ENCODE measurements at regions not wholly inside any gene's neighbourhood (a gene's known extent, or its start where the extent isn't known, plus 50 kb on each side); places are given as distances from the start of the nearest gene placed in this dataset.

- no peak overlapping the region for H3K27ac ChIP-seq (ENCODE audit: low read length in 2 of 2)
- ChIA-PET POLR2A (no interaction called here), CTCF (no interaction called here)
- Mint-ChIP-seq H3K4me3 (no peak overlapping the region), H3K9me3 (ENCODE audit: insufficient read depth) (no peaks in the 10 kb centered on the region), H3K4me1 (no peaks in the 10 kb centered on the region), H3K27me3 (peaks cover 26% of the 10 kb centered on the region), H3K27ac (no peak overlapping the region)
- no peaks in the 10 kb centered on the region for H3K9me3 ChIP-seq (ENCODE audit: control extremely low read depth in 1 of 3, control insufficient read depth in 2 of 3, insufficient read depth in 1 of 3, low read length in 2 of 3)
- intact Hi-C loops (cut with micrococcal nuclease): no loop called here
- H3K36me3 ChIP-seq (replicated peaks in 1 of 2; ENCODE audit: control extremely low read depth in 1 of 2, control insufficient read depth in 1 of 2, extremely low read depth in 1 of 2, insufficient read depth in 2 of 2, low read length in 1 of 2): no peaks in the 10 kb centered on the region
- H3K27me3 ChIP-seq (replicated peaks in 1 of 4; ENCODE audit: control extremely low read depth in 1 of 4, control insufficient read depth in 3 of 4, insufficient read depth in 4 of 4, low read length in 3 of 4): peaks cover 0 to 3% (median 1%) of the 10 kb centered on the region in 4 experiments
- H2AFZ ChIP-seq (ENCODE audit: insufficient read depth, low read depth, low read length, poor library complexity, severe bottlenecking): no peak overlapping the region
- no peak overlapping the region for H3K4me2 ChIP-seq (replicated peaks; ENCODE audit: low read depth, low read length, poor library complexity, severe bottlenecking)
- DNase-seq (no peak), ATAC-seq (ENCODE audit: low read depth) (no peak)
- no peaks in the 10 kb centered on the region for H3K4me1 ChIP-seq (ENCODE audit: control insufficient read depth in 2 of 2, insufficient read depth in 2 of 2, low read length in 2 of 2)
- TF ChIP-seq EZH2 (IDR thresholded peaks at IDR 0.05; ENCODE audit: borderline replicate concordance, insufficient read depth, low read depth, low read length, poor library complexity, severe bottlenecking): no peak
- no peak for TF ChIP-seq CTCF (IDR thresholded peaks at IDR 0.05)
- no peaks in the 10 kb centered on the region for H4K20me1 ChIP-seq (ENCODE audit: control insufficient read depth, insufficient read depth, low read length, poor library complexity, severe bottlenecking)
- no peak overlapping the region for H3K4me3 ChIP-seq (ENCODE audit: control extremely low read depth in 1 of 5, extremely low read depth in 1 of 5, insufficient read depth in 1 of 5, low read depth in 2 of 5, low read length in 4 of 5)
- WGBS (ENCODE audit: insufficient coverage): 94% methylated on average over 2 of the region's 5 CpGs
- no peak overlapping the region for H3K9ac ChIP-seq (ENCODE audit: low read length)
- no peaks in the 10 kb centered on the region for H3K79me2 ChIP-seq (ENCODE audit: control insufficient read depth, insufficient read depth, low read length)
These were observed 74.8 kb upstream of the SNRPB2 start for GRCh38 chr20:16654858-16655535.

GRCh38 chr20:16653266-16653665 lies 76.6 kb upstream of the SNRPB2 start:
- H3K27ac ChIP-seq (ENCODE audit: low read length in 2 of 2): no peak overlapping the region
- no peak overlapping the region for H3K4me3 ChIP-seq (ENCODE audit: control extremely low read depth in 1 of 5, extremely low read depth in 1 of 5, insufficient read depth in 1 of 5, low read depth in 2 of 5, low read length in 4 of 5)
- Mint-ChIP-seq H3K27ac (no peak overlapping the region), H3K4me3 (no peak overlapping the region), H3K4me1 (no peaks in the 10 kb centered on the region), H3K9me3 (ENCODE audit: insufficient read depth) (no peaks in the 10 kb centered on the region), H3K27me3 (peaks cover 24% of the 10 kb centered on the region)
- no peak for TF ChIP-seq EZH2 (IDR thresholded peaks at IDR 0.05; ENCODE audit: borderline replicate concordance, insufficient read depth, low read depth, low read length, poor library complexity, severe bottlenecking)
- no peak for TF ChIP-seq CTCF (IDR thresholded peaks at IDR 0.05)
- ChIA-PET CTCF (no interaction called here), POLR2A (no interaction called here)
- H3K9ac ChIP-seq (ENCODE audit: low read length): no peak overlapping the region
- H3K36me3 ChIP-seq (replicated peaks in 1 of 2; ENCODE audit: control extremely low read depth in 1 of 2, control insufficient read depth in 1 of 2, extremely low read depth in 1 of 2, insufficient read depth in 2 of 2, low read length in 1 of 2): no peaks in the 10 kb centered on the region
- no peaks in the 10 kb centered on the region for H3K9me3 ChIP-seq (ENCODE audit: control extremely low read depth in 1 of 3, control insufficient read depth in 2 of 3, insufficient read depth in 1 of 3, low read length in 2 of 3)
- ATAC-seq (ENCODE audit: low read depth) (no peak), DNase-seq (no peak)
- no CpG with 5 or more reads among the region's 2 CpGs for WGBS (ENCODE audit: insufficient coverage)
- H3K4me1 ChIP-seq (ENCODE audit: control insufficient read depth in 2 of 2, insufficient read depth in 2 of 2, low read length in 2 of 2): no peaks in the 10 kb centered on the region
- H3K27me3 ChIP-seq (replicated peaks in 1 of 4; ENCODE audit: control extremely low read depth in 1 of 4, control insufficient read depth in 3 of 4, insufficient read depth in 4 of 4, low read length in 3 of 4): peaks cover 0 to 3% (median 1%) of the 10 kb centered on the region in 4 experiments
- no peaks in the 10 kb centered on the region for H4K20me1 ChIP-seq (ENCODE audit: control insufficient read depth, insufficient read depth, low read length, poor library complexity, severe bottlenecking)
- H3K4me2 ChIP-seq (replicated peaks; ENCODE audit: low read depth, low read length, poor library complexity, severe bottlenecking): no peak overlapping the region
- H2AFZ ChIP-seq (ENCODE audit: insufficient read depth, low read depth, low read length, poor library complexity, severe bottlenecking): no peak overlapping the region
- H3K79me2 ChIP-seq (ENCODE audit: control insufficient read depth, insufficient read depth, low read length): no peaks in the 10 kb centered on the region
- intact Hi-C loops (cut with micrococcal nuclease): no loop called here
